NCI-H2081 treated with DMSO at 0.1 percent for 48 hours (cell line): ENCODE measurements at regions not wholly inside any gene's neighbourhood (a gene's known extent, or its start where the extent isn't known, plus 50 kb on each side); places are given as distances from the start of the nearest gene placed in this dataset.
"Not testable (repeated sequence)": the region's sequence is repeated elsewhere in the genome, so short reads cannot be mapped to it uniquely, and the experiment has no call there.

Experiments used
- DNase-seq: peaks from one replicate; lab custom pipeline; 2025; lab: John Stamatoyannopoulos, UW

DNA sequence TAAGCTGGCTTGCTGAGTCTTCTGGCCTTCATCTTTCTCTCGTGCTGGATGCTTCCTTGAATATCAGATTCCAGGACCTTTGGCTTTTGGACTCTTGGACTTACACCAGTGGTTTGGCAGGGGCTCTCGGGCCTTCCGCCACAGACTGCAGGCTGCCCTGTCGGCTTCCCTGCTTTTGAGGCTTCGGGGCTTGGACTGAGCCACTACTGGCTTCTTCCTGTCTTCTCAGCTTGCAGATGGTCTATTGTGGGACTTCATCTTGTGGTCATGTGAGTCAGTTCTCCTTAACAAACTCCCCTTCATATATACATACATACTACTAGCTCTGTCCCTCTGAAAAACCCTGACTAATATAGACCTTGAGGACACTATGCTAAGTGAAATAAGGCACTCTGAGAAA, 78.3 kb upstream of the SSBP2 start:
- DNase-seq, result no peak

DNA sequence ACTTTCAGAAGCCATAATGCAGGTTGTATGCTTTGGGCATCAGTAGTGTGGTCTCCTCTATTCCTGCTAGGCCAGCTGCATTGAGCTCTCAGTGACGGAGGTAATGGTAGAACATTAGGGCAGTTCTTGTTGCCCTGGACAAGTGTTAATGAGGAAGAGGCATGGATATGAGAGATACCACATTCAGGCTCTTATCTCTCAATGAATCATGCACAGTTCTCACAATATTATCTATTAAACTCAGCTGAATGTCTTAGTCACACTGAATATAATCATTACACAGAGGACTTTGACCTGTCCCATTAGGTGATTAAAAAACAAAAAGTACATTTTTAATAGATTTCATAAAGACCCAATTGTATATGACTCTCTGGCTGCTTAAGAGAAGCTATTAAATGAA, 76.6 kb upstream of the SSBP2 start:
- DNase-seq, result no peak

DNA sequence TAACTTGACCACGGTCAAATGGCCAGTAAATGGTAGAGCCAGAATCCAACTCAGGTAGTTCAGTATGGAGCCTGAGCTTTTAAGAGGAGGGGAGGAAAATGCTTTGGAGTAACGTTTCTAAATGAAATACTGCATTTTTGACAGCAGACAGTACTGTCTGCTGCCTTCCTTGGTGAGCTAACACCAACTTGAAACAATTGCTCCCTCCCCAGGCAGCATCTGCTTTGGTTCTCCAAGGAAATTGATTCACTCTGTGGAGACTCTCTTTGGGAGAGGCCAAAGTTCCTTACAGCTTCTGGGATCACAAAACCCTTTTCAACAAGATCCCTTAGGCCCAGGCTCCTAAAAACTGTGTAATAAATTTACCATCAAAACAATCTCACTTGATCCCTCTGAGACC, 75.2 kb upstream of the SSBP2 start:
- no peak for DNase-seq

DNA sequence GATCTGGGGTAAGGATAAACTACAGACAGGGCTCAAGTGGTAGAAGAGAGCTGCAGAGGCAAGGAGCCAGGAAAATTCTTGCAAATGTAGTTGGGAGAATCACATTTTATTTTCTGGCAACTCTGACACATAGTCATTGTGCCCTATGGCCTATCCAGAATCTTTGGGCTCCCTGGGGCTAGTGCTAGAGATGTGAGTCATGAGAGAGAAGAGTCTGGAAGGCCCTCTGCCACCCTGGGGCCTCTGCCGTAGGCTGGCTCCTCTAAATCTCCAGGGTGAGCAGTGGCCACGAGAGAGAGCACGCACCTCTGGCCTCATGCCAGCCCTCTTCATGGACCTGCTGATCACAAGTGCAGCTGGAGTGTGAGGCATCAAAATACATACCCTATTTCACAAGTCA, 74.3 kb upstream of the SSBP2 start:
- no peak for DNase-seq

DNA sequence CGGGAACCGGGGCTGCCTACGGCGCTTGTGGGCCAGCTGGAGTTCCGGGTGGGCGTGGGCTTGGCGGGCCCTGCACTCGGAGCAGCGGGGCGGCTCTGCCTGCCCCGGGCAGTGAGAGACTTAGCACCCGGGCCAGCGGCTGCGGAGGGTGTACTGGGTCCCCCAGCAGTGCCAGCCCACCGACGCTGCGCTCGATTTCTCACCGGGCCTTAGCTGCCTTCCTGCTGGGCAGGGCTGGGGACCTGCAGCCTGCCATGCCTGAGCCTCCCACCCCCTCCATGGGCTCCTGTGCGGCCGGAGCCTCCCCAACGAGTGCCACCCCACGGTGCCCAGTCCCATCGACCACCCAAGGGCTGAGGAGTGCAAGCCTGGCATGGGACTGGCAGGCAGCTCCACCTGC, 72.8 kb upstream of the SSBP2 start:
- DNase-seq, result not testable (repeated sequence)

DNA sequence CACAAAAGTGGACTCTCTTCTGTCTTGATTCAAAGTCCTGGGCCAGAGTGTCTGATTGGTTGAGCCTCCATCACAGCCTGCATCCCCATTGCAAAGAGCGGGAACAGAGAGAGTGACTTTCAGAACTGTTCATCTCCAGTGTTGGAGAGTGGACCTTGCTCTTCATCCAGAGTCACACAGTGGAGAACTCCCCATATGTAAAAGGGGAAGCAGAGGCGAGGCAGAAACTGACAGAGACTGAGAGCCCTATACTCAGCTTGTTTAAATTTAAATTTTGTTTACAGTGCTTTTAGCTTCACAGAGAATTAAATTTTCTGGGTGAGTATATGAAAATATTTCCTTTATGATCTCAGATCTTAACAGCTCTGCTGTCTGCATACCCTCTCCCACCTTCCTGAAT, 70.0 kb upstream of the SSBP2 start:
- DNase-seq, result no peak

DNA sequence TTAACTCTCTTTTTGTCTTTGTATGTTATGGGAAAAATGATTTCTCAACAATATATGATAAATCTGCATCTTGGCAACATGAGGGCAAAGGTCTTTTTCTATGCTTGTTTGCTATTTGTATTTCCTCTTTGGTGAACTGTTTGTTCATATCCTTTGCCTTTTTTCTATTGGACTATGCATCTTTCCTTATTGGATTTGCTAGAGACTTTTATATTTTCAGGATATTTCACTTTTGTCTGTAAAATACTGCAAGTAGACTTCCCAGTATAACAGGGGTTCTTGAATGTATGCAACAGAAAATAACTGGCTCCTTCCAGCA, 69.4 kb upstream of the SSBP2 start:
- DNase-seq, result no peak

DNA sequence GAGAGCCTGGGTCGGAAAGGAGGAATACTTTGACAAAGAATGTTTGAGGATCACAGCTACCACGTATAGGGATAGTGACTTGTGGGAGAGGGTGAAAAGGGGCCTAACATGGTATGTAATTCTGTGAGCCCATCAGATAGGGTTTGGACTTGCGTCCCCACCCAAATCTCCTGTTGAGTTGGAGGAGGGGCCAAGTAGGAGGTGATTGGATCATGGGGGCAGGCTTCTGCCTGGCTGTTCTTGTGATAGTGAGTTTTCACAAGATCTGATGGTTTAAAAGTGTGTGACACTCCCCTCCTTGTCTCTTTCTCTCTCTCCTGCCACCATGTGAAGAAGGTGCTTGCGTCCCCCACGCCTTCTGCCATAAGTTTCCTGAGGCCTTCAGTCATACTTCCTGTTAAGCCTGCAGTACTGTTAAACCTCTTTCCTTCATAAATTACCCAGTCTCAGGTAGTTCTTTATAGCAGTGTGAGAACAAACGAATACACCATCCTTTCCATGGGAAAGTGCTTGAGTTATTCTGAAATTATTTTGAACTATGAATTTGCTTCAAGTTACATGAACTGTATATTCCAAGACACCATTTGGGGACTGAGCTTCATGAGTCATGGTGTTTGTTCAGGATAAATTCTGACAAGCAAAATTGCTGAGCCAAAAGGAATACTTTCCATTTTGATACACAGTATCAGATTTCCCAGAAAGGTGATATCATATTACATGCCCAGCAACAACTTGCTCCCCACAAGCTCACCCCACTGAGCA, 68.8 kb upstream of the SSBP2 start:
- no peak for DNase-seq

DNA sequence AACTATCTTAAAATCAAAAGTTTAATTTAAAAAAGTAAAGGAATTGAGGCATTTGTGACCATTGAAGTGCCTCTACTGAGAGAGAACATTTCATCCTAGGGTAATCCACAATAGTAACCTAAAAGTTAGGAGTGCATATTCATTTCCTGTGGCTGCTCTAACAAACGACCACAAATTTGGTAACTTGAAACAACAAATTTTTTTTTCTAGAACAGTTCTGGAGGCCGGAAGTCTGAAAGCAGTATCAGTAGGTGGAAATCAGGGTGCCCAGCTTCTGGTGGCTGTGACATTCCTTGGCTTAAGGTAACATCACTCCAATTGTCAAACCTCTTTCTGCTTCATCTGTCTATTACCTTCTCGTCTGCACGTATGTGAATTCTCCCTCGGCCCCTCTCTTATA, 67.1 kb upstream of the SSBP2 start:
- DNase-seq, result no peak

DNA sequence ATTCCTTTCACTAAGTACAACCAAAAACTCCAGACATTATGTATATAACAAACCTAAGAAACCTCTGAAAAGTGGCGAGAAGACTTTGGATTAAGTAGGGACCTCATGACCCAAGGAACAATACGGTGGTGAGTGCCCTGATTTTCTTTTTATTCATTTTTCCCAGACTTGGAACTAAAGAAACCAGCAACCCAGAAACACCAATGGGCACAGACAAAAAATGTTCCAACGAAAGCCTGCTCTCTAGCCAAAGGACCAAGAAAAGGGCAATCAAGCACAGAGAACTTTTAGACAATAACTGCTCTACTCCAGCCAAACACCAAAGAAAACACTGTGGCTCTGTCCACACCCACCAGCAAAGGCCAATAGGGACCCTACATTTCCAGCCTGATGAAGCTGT, 66.2 kb upstream of the SSBP2 start:
- DNase-seq, result no peak

DNA sequence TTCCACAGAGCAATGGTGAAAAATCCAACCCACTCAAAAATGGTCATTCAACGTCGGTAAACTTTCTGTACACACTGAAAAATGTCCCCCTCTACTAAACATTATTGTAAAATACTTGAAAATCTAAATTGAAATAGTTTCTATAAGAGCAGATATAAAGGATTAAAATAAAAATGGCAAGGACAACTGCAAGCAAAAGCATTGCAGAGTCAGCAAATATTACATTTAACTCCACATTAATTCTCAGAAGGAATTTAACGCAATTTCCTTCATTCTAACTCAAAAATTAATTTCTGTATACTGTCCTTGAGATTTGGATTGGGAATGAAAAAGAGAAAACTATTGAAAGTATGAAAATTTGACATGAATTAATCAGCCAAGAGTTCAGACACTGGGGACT, 64.4 kb upstream of the SSBP2 start:
- no peak for DNase-seq

DNA sequence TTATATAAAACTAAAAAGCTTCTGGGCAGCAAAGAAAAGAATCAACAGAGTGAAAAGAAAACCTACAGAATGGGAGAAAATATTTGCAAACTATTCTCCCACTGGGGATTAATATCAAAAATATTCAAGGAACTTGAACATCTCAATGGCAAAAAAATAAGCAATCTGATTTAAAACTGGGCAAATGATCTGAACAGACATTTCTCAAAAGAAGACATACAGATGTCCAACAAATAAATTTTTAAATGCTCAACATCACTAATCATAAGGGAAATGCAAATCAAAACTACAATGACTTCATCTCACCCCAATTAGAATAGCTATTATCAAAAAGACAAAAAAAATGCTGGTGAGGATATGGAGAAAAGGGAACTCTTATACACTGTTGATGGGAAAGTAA, 57.2 kb upstream of the SSBP2 start:
- DNase-seq, result no peak

DNA sequence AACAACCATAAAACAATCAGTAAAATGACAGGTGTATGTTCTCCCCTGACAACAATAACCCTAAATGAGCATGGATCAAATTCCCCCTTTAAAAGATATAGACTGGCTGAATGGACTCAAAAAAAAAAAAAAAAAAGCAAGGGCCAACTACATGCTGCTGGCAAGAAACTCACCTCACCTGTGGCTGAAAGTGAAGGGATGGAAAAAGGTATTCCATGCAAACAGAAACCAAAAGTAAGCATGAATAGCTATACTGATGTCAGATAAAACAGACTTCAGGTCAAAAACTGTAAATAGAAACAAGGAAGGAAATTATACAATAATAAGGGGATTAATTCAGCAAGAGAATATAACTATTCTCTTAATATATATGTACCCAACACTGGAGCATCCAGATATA, 54.2 kb upstream of the SSBP2 start:
- DNase-seq, result no peak

DNA sequence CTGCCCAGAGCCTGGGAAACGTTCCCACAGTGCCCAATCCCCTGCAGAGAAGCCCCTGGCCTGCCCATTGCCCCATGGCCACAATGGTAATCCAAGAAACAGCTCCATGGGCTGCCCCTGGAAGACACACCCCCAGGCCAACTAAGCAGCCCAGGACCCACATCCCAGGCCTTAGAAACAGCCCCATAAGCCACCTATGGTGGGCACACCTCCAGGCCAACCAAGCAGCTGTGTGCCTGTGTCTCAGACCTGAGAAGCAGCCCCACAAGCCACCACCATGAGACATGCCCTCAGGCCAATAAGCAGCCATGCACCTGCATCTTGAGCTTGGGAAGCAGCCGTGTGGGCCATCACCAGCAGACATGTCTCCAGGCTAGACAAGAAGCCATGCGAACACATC, 52.9 kb upstream of the SSBP2 start:
- DNase-seq, result no peak

DNA sequence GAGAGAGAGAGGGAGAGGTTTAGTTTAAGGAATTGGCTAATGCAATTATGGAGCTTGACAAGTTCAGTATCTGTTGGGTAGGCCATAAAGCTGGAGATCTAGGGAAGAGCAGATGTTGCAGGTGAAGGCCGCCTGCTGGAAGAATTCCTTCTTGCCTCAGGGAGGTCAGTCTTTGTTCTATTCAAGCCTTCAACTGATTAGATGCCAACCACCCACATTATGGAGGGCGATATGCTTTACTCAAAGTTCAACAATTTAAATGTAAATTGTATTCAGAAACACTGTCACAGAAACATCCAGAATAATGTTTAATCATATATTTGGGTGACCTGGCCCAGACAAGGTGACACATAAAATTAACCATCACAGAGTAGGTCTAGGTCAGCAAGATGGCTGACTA, 51.7 kb upstream of the SSBP2 start:
- no peak for DNase-seq

DNA sequence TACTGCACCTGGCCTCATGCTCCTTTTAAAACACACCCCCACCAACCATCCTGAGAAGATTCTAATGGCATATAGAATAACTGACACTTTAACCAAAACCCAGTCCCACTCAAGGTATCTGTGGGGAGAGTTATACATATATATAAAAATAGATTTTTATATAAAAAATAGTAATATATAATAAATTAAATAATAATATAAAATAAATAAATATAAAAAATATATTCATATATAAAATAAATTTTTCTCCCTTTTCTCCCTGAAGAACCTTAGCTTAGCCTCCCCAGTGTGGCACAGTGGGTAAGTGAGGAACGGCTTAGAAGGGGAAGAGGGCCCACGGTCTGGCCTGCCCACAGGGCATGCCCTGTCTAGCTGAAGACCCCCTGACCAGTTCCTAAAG, 51.1 kb upstream of the SSBP2 start:
- no peak for DNase-seq

DNA sequence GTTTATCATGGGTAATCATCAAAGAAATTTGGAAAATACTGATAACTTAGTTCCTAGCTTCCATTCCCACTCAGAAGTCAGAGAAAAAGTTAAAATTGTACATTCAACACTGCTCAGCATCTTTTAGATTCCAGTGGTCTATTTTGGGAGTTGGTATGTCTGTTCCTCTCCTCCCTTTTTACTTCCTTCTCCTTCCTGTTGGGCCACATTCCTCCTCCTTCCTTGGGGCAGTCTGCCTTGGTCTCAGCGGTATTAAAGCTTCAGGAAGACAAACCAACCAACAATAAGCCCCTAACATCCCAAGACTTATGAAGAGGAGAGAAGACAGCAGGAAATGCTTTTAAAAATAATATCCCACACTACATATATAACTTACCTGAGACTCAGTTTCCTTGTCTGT, 49.9 kb upstream of the SSBP2 start:
- no peak for DNase-seq
